T1000 (cell line): ENCODE measurements at regions not wholly inside any gene's neighbourhood (a gene's known extent, or its start where the extent isn't known, plus 50 kb on each side); places are given as distances from the start of the nearest gene placed in this dataset.

Experiments
- DNase-seq: peaks from one replicate; lab custom pipeline; 2025; ENCODE audit warnings: mixed read lengths; lab: John Stamatoyannopoulos, UW

DNA sequence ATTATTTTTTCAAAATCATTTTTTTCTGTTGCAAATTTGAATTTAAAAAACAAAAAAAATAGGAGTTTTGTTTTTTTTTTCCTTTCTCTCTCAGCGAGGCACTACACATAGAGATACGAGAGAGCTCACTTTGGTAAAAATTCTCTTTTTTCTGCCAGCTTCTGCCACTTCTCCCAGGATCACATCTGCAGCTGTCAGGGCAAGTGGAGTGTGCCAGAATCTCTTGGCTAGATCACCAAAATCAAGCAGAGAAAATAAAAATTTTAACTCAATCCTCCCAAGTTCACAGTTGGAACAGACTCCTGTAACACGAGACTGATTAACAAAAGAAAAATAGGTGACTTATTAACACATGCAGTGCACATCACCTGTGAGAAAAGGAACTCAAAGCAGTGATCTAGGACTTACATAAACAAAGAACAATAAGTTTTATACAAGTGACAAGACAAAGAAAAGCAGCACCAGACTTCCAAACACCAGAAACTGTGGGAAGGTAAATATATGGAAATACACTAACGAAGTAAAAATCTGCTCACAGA, 213.2 kb upstream of the ZFP42 start:
- no peak for DNase-seq

DNA sequence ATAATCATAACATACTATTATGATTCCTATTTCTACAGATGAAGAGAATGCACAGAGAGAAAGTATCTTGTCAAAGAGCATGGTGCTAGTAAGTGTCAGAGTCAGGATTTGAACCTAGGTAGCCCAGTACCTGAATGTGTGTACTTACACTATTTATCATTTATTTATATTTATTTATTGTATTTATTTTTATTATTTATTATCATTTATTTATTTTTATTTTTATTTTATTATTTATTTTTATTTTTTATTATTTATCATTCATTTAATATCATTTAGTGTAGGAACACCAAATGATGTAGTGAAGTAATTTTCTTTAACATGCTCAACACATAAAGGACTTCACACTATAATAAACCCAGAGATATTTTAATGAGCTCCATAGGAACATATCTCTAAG, 209.4 kb upstream of the ZFP42 start:
- no peak for DNase-seq

DNA sequence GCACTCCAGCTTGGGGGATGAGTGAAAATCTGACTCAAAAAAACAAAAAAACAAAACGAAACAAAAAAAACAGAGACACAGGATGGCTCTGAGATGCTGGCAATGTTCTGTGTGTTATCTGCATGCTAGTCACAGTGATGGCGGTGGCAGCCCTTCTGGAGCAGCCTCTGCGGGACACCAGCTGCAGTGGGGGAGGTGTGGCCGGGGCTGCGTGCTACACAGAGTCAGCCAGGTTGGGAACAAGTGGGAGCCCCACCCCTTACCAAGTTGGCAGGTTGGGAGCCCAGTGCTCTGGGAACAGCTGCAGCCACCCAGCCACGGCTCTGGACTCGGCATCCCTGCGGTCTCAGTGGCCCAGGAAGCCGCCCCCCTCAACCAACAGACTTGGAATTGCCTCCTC, 206.5 kb upstream of the ZFP42 start:
- no peak for DNase-seq

DNA sequence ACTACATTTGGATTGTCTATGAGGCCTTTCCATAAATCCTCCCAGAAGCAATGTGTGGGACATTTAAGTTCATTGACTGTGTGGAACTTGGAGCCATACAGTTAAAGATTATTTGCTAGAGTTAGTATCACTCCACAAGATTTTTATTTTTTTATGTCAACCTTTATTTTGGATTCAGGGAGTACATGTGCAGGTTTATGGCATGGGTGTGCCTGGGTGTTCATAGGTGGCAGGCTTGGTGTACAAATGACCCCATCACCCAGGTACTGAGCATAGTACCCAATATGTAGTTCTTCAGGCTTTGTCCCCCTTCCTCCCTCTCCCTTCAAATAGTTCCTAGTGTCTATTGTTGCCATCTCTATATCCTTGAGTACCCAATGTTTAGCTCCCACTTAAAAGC, 199.8 kb upstream of the ZFP42 start:
- DNase-seq: no peak

DNA sequence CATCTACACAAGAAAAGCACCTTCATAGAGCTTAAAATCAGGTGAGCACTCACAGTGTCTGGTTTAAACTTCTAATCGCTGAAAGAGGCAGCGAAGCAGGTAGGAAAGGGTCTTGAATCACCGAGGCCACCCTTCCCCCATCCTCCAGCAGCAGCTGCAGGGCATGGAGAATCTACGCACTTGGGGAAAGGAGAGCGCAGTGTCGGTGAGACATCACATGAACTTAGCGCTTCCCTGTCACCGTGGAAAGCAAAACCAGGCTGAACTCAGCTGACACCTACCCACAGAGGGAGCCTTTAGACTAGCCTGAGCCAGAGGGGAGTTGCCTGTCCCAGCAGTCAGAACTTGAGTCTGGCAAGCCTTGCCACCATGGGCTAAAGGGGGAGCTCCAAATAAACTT, 197.2 kb upstream of the ZFP42 start:
- DNase-seq: no peak

DNA sequence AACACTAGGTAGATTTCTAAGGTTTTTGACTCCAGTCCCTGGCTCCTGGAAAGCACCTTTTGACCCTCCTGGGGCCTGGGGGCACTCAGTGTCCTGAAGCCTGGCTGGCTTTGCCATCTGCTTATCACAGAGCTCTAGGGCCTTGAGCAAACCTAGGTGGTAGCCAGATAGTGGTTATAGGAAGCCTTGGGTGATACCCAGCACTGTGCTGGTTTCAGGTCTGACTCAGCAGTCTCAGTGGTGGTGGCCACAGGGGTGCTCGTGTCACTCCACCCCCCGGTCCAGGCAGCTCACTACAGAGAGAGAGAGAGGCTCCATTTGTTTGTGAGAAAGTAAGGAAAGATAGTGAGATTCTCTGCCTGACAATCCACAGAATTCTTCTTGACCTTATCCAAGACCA, 195.8 kb upstream of the ZFP42 start:
- DNase-seq: no peak

DNA sequence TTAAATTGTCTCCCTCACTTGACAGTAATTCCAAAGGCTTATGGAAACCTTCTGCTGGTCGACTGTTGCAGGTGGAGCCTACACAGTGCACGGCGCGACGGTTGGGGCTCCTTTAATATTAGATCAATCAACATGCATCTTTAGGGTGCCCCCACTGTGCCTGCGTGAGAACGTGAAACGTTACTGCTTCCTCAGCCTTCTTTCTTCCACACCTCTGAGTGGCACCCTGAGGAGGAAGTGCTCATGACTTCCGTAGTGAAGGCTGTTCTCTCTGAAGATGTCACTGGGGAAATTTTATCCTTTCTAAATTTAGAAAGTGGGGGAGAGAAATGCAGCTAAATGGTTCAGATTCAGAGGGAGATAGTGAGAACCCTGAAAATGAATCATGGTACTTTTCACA, 184.0 kb upstream of the ZFP42 start:
- no peak for DNase-seq

DNA sequence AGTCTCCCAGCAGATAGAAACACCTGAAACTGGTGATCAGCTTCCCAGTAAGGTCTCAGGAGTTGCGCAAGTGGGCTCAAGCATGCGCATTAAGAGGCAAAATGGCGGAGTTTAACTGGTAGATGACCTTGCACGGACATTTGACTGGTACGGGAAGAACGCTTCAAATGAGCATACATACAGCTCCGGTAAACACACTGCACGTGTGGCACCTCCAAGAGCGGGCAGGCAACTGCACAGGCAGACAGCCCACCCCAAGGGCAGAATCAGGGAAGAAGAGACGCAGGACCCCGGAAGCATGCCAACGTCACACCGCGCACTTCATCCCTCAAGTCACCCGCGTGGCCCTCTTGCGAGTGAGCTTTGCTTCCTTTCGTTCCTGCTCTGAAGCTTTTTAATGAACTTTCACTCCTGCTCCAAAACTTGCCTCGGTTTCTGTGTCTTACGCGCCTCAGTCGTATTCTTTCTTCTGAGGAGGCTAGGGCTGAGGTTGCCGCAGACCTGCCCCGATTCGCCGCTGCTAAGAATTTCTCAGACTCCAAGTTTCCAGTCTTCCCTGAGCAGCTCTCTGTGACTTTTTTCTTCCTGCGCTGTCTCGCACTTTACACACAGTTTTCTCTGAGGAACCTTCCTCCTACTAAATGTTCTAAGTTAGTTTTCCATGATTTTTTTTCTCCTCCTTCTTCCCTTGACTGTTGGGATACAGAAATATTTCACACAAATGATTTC, 180.7 kb upstream of the ZFP42 start:
- peak; percentile 27 for DNase-seq

DNA sequence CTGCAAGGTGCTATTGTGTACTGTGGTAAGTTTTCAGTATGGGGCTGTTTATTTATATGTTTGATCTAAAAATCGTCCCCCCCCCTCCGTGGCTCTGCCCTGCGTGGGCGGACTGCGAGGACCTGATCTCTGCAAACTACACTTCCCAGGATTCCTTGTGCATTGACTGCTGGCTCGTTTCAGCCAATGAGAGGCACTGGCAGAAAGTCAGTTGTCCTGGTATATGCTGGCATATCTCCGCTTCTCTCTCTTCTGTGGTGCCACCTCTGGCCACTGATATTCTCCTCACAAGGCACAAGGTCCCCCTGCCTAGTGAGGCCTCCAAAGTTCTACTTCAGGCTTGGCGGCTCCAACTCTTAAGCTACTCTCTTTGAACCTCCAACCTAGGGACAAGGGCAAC, 168.8 kb upstream of the ZFP42 start:
- no peak for DNase-seq

DNA sequence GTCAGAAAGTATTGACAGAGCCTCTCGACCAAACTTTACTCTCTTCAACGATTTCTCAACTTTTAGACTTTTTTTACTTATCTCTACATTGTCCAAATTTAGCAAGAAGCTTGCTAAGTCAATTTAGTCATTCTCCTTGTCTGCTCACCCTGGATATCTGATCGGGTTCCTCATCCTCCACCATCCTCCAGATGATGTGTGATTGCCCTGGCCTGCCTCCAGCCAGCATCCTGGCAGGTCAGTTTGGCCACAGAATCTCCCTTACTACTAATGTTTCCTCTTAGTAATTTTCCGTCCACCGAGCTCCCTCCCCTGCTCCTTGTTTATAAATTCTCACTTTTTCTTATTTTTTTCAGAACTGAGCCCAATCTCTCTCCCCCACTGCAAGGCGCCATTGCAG, 167.9 kb upstream of the ZFP42 start:
- no peak for DNase-seq

DNA sequence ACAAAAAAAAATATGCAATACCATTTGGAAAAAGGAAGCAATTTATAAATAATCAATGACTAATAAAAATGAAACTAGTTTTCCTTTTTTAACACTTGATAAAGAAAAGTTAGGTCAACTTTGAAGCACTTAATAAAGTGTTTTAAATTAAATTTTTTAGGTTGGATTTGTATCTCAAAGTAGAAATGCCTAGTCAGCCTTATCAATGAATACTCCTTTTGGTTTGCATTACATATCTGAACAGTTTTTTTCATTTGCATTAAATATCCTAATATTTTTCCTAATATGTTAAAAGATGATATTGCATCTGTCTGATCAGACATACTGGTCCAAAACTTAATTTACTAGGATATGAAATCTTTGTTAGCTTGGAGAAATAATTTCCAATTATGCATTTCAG, 155.8 kb upstream of the ZFP42 start:
- no peak for DNase-seq

DNA sequence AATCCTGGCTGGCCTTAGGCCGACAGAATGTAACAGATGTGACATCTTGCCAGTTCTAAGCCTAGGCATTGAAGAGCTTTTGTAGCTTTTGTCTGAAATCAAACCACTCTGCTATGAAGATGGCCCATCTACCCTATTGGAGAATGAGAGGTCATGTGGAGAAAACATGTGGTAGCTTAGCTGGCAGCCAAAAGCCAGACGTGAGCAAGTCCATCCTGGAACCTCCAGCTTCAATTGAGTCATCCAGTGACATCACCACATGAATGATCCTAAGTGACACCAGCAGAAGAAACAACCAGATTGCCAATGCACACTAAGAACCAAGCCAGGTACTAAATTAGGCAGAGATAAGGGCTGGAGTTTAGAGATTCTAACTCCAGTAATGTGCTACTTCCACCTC, 154.8 kb upstream of the ZFP42 start:
- DNase-seq: peak; percentile 1

DNA sequence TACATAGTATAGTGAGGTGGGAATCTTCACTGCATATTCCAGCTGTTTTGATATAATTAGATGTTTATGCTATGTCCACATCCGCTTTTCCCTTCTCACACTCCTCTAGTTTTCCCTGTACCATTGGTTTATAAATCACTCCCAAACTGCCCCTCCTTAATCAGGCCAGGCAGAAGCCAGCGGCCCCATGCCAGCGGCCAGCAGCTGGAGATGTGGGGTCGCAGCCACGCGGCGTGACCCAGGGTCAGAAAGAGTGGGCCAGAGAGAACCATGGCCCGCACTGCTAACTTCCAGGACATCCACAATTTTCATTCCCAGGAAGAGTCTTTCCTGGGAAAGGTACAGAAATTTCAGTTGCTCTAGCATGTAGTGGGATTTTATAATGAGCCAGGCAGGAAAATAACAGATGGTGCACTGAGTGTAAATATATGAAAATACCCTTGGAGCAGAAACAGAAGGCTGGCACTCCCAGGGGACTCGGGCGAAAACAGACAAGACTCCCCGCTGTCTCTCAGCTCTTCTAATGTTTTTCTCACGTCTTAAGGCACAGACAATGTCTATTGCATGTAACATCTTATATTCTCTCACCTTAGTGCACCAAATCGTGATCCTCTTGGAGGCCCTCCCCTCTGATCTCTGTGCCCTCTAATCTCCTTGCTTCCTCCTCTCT, 145.9 kb upstream of the ZFP42 start:
- no peak for DNase-seq

DNA sequence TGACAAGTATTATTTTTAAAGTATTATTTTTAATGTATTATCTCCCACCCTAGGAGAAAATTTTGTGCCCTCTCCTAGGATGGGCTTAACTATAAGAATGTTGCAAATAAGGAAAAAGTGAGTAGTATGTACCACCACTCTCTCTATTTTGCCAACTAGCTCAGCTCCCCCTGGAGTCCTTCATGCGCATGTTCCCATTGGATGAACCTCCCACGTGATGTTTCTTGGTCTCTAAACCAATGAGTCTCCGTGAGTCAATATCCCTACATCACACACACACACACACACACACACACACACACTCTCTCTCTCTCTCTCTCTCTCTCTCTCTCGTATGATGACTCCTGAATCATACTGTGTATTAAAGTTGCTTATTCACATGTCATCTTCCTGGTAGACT, 129.7 kb upstream of the ZFP42 start:
- DNase-seq: no peak

DNA sequence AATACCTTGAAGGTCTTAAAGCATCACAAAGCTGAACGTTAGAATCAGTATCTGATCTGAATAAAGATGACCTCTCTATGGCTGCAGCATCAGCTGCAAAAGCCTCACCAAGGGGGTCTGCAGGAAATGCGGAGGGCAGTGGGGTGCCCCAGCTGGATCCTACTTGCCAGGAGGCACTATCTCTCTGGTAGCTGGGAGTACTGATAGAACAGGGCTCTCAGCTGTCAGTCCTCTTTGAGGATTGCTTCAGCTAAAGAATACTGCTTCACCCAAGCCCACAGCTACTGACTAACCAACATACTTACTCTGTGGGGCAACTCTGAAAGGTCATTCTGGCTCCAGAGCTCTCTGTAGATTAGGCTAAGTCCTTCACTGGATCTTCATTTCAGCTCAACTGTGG, 112.5 kb upstream of the ZFP42 start:
- no peak for DNase-seq

DNA sequence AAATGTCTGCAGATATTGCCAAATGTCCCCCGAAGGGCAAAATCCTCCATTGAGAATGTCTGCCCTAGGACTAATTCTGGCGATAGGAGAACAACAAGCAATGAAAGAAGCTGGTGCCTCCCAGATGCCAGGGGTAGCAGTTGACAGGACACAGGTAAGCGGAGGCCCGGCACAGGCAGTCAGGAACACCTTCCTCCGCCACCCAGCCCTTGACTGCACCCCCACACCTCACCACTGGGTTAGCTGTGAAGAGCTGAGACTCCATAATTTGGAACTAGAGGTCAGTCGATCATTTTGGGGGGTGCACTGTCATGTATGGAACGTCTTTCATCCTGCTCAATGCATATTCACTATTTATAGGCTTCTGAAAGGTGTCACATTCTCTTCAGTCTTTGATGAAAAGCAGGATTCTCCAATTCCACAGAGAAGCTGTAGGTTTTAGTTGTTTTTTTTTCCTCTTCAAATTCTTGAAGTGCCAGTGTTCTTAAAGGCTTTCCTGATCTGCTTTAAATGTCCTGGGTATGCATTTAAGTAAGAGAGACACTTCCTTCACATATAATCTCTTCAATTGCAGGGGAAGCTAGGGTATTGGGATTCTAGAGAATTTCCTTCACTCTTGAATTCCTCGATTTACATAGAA, 111.6 kb upstream of the ZFP42 start:
- DNase-seq: no peak

DNA sequence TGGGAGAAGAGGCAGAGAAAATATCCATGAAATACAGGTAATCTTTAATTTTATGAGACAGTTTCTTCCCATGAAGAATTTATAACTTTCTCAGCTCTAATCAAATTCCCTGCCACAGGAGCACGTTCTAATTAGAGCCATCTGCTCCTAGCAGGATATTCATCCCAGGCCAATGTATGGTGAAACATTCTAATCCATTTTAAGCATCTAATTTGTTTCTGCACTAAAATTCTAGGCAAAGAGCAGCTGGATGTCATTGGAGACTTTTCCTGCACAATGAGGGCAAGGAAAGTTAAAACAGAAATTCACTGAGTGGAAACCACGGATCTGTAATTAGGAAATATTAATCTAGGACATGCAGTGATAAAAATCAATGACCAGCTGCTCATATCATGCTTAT, 107.7 kb upstream of the ZFP42 start:
- DNase-seq: no peak

DNA sequence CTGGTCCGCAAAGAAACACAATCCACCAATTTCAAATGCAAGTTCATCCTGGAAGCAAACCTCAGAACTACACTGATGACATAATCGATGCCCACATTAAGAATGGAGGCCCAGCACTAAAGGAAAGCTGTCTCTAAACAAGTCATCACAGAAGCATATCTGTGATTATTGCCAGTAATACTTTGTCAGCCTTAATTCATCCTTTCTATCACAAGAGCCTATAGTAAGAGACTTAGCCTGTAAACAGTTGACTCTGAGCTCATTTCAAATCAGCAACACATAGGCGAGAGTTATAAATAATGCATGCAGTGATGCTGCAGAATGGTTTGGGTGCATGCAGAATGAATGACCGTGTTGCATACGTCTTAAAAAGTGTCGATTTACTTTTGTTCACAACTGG, 105.9 kb upstream of the ZFP42 start:
- no peak for DNase-seq

DNA sequence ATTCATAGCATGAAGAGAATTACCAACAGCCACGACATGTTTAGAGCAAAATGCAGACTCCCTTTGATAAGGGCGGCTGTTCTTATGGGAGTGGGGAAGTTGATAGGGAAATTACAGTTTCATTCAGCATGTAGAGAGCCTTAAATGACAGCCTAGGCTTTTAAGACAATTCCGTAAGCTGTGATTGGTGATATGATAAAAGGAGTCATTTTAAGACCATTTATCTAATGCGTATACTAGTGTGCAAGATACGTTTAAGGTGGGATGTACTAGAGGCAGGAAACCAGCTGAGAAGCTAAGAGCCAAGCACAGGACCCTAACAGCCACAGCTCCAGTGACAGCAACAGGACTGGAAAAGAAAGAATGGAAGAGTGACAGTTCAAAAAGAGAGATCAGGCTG, 102.2 kb upstream of the ZFP42 start:
- no peak for DNase-seq

DNA sequence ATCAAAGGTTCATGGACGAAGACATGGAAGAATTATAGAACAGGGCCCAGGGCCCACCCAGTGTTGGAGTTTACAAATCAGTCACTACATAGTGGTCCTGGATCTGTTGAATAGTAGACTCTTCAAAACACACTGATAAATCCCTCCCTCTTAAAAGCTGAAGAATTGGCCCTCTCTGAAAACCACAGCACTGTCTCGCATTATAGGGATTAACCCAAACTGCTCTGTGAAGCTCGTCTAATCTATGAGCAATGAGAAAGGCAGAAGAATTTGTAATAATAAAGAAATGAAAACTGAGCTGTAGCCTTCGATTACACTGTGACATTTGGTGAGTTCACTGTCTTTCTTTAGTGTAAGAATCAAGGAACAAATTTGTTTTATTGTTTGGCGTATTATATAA, 92.5 kb upstream of the ZFP42 start:
- DNase-seq: no peak

DNA sequence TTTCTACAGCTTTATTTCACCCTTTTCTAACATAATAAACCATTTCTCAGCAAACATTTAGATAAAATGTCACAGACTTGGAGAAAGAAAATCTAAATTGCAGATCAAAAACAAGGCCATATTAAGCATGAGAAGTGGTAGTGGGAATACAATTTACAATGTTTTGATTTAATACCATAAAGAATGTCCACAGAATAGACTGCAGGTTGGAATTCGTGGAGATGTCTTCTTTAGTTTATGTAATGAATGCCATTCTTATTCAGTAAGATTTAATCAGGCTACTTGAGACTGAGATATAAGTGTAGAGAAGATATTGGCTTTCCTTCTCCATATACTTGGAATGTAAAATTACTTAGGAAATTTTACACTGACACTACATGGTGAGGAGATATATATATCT, 91.9 kb upstream of the ZFP42 start:
- DNase-seq: no peak

DNA sequence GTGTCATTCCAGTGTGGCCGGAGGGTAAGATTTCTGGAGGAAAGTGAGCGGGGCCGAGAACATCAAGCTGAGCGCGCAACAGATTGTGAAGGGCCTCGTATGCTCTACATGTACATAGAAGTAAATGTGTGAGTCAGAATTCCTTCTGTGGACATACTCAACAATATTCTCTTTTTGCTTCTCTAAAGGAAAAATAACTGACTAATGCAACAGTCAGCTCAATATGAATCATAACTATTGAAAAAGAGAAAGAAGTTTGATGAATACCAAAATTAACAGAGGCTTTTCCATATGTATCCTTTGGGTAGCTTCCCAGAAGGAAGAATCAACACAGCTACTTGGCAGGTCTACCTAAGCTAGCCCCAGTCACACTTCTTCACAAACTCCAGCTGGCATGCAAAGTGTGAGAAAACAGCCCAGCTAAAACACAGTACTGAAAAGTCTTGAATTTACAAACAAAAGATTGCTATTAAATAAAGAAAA, 87.5 kb upstream of the ZFP42 start:
- no peak for DNase-seq

DNA sequence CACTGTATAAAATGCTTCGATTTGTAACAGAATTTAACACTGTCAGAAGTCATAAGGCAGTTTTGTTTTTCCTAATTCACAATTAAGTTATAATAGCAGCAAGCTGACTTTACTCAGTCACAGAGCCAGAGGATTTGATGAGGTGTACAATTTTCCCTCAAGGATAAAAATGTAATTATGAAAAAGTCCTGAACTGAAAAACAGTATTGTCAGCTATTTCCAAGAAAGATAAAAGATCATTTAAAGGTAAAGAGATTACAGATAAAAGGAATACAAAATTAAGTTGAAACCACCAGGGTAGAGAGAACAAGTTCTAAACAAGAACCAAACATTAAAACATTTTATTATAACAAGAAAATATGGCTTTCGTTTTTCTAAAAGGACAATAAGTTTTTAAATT, 86.8 kb upstream of the ZFP42 start:
- no peak for DNase-seq
